ENCODE measurements at regions not wholly inside any gene's neighbourhood (a gene's known extent, or its start where the extent isn't known, plus 50 kb on each side); places are given as distances from the start of the nearest gene placed in this dataset.
A peak's percentile ranks its signal among the peaks of the same experiment; 100 is the strongest.
"Not testable (repeated sequence)": the region's sequence is repeated elsewhere in the genome, so short reads cannot be mapped to it uniquely, and the experiment has no call there.

- no peak for DNase-seq
These were observed 623.5 kb downstream of the MATN1 start for GRCh38 chr1:30099587-30100523.

GRCh38 chr1:30097851-30098250, 625.5 kb downstream of the MATN1 start:
- DNase-seq: not testable (repeated sequence)

GRCh38 chr1:30095451-30096025, 627.8 kb downstream of the MATN1 start:
- DNase-seq: no peak

- no peak for DNase-seq
These were observed 628.3 kb downstream of the MATN1 start for GRCh38 chr1:30095051-30095450.

GRCh38 chr1:30092051-30092858, 631.1 kb downstream of the MATN1 start:
- DNase-seq: no peak

GRCh38 chr1:30090162-30090820, 633.1 kb downstream of the MATN1 start:
- DNase-seq: no peak

GRCh38 chr1:30089024-30089430, 634.4 kb downstream of the MATN1 start:
- peak; percentile 92 for DNase-seq

GRCh38 chr1:30088594-30088993, 634.8 kb downstream of the MATN1 start:
- DNase-seq: no peak

- DNase-seq: no peak
These were observed 635.9 kb downstream of the MATN1 start for GRCh38 chr1:30087465-30087864.

GRCh38 chr1:30085811-30086770, 637.3 kb downstream of the MATN1 start:
- DNase-seq: no peak

- DNase-seq: no peak
These were observed 638.3 kb downstream of the MATN1 start for GRCh38 chr1:30084909-30085571.

GRCh38 chr1:30083800-30084464, 639.5 kb downstream of the MATN1 start:
- no peak for DNase-seq

GRCh38 chr1:30081379-30082102, 641.8 kb downstream of the MATN1 start:
- no peak for DNase-seq

GRCh38 chr1:30075916-30076315, 647.5 kb downstream of the MATN1 start:
- not testable (repeated sequence) for DNase-seq

GRCh38 chr1:30068787-30069472, 654.5 kb downstream of the MATN1 start:
- no peak for DNase-seq

- DNase-seq: no peak
These were observed 658.8 kb downstream of the MATN1 start for GRCh38 chr1:30064547-30064946.

- DNase-seq: no peak
These were observed 659.6 kb downstream of the MATN1 start for GRCh38 chr1:30063621-30064280.
